NCI-H345 treated with DMSO at 0.1 percent for 48 hours (cell line): ENCODE measurements at regions not wholly inside any gene's neighbourhood (a gene's known extent, or its start where the extent isn't known, plus 50 kb on each side); places are given as distances from the start of the nearest gene placed in this dataset.
"Not testable (repeated sequence)": the region's sequence is repeated elsewhere in the genome, so short reads cannot be mapped to it uniquely, and the experiment has no call there.

Source experiments
- DNase-seq: peaks from one replicate; lab custom pipeline; 2025; ENCODE audit not compliant: unreplicated experiment; lab: John Stamatoyannopoulos, UW

DNA sequence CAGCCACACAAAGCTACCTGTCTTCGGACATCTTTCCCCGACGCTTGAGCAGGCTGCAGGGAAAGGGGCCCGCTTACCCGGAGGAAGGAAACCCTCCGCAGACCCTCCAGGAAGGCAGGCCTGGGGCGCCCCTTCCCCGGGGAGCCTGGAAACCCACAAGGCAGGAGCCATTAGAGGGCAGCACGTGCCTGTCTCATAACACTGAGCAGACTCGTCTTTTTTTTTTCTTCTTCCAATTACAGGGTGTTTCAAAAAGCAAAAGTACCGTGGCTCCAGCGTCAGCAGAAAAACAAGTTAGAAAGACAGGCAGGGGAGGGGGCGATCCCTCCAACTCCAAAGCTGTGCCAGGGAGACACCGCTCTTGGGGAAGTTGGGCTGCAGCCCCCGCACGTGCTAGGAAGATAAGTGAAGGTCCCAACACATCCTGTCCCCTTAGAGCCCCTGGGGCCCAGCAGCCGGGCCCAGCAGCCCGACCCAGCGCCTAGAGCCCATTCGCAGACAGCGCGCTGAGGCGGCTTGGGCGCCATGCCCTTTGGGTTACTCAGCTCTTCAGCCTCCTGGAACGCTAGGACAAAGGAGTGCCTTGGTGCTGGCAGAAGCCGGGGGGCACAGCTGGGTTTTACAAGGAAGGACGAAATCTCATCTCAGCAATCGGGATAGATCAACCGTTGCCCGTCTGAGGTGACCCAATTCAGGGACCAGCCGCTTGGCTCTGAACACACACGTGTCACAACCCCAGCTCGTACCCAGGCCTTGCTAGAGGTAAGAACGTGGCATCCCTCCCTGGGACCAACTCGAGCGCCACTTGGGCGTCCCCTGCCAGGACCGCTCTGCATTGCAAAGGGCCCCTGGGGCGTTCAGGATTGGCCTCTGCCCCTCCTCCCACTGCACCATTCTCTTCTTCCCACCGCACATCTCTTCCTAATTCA is 136.3 kb downstream of the LY86 start:
- no peak for DNase-seq

DNA sequence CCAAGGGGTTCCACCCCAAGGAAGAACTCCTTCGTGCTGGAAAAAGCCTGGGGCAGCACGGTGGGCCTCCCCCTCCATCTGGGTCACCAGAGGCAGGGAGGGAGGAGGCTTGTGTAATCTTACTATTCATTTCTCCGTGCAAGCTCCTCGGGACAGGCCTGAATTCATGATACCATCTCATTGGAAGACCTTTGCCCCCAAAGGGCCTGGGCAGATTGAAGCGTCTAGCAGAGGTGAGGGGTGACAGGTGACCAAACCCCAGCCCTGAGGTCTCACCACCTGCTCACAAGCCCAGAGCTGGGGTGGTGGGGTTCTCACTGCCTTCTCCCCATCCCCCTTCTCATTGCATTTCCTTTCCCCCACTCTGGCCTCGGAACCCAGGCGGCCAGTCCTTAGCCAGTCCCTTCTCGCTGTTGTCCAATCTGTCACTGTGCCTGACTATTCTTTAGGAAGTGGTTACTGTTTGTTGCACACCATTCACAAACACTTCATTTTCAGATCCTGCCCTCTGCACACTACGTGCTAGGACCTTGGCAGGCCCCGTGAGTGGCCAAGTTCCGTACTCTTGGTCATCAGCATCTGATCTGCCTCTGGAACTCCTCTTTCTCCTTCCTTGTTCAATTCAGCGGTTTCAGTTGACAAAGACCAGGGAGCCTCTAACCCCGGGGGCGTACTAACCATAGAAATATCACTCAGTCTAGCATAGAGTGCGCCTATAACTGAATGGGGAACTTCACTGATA is 137.1 kb downstream of the LY86 start:
- no peak for DNase-seq

DNA sequence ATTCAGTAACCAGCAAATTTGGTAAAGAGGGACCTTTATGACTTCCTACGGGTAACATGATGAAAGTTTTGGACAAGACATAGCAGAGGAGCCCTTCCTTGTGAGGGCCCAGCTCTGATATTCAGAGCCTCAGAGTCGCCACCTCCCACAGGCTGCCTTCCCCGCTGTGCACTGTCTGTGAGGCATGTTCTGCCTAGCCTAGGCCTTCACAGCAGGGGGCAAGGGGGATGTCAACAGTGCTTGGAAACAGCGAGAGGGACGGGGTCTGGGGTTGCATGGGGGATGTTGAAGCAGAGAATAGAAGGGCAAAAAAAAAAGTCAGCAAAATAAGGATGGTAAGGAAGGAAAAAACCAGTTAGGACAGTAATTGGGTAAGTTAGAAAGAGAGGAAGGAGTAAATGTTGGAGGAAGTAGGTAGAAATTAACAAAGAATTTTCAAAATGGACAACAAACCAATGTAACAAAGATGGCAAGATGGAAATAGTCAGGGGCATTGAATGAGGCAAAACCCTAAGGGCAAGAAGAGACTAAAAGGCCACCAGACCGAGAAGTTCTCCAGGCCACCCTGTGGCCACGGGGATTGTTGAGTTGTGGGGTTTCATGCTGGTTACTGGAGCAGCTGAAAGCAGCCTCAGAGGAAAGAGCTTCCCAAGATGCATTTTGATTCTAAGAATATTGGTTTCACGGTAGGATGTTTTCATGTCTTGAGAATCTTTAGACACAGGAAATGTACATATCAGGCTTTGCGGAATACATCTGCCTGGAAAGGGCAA is 139.8 kb downstream of the LY86 start:
- no peak for DNase-seq

DNA sequence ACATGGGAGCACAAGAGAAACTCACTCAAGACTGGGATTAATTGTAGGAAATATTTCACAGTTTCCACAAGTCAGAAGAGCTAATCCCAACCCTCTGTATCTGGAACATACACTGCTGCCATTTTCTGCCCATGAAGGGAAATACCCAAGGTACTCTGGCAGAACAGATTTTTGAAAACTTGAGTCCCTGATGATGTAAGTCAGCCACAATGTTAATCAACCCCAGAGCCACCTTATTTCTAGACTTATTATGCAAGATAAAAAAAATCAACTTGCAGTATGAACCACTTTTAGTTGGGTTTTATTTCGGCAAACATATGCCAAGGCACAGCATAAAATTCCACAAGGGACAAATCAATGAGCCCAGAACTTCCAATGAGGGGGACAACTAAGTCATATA is 141.5 kb downstream of the LY86 start:
- no peak for DNase-seq

DNA sequence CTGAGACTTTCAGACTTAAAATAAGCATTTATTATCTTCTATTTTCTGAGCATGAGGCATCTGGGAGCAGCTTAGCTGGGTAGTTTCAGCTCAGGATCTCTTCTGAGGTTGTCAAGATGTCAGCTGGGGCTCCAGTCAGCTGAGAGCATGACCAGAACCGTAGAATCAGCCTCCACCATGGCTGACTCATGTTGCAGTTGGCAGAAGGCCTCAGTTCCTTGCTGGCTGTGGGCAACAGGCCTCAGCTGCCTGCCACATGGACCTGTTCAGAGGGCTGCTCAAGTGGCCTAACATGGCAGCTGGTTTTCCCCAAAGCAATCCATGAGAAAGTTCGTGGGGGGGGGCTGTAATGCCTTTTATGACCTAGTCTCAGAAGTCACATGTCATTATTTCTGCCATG is 142.3 kb downstream of the LY86 start:
- DNase-seq: no peak

DNA sequence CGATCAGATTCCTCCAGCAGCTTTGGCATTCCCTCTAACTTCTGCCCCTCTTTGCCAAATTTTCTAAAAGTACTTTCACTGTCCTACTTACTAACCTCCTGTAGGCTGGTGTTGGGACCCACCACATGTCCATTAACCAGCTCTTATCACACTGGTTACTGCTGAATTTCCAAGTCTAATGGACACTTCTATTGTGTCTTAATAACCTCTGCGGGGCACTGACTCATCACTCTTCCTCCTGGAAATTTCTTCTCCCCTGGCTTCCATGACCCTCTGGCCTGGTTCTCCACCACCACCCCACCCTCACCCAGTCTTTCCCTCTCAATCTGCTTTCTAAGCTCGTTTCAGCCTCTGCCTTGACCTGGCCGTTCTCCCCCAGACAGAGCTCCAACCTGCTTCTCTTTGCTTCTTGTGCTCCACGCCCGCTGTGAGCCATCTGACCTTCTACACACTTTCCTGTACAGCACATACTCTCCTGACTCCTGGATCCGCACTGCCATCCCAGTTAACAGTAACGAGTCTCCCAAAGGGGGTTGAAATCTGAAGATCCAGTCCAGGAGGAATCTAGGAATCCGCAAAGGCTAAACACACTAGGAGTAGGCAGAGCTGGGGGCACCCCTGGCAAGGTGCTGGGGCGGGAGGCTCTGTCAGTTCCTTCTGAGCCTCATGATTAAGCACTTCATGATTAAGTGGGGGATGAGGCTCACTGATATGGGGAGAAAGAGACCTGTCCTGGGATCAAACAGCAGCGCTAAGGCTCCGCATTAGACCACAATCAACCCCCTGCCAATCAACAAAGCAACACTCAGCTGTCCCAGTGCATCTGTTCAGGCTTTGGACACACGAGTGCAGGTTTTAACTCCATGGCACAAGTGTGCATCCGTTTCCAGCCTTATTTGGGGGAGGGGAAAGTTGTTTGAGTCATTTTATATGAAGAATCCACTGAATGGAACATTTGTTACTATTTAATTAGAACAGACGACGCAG is 146.3 kb downstream of the LY86 start:
- no peak for DNase-seq

DNA sequence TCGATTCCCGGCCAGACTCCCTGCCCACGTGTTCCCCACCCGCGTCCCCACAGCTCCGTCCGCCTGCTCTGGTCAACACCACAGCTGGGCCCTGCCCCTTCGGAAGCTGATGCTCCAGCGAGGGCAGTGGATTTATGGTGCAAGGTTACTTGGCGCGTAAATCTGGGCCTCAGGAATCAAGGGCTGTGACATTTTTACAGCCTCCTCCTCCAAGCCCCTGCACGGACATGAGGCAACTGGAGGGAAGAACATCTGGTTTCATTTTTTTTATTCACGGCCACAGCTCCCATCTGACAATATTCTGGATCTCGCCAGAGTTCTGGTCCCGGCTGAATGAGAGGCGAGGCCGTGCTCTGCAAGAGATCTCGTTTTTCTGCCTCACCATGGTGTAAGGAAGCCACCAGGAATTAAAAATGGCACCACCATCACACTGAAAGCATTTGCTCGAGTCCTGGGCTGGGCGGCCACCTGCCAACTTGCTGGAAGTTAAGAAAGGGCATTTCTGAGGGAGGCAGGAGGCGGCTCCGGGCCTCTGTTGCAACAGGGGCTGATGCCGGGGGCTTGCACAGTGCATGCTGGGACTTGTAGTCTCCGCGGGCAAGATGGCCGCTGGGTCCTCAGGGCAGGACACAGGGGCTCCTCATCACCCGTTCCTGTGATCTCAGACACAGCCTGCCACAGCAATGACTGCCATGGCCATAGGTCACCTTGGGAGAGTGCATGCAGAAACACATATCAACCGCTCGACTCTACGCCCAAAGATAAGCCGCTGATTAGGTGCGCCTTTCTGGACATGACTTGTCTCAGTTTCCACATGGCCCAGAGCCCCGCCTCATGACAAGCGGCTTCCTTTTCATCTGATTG is 148.5 kb downstream of the LY86 start:
- DNase-seq: no peak

DNA sequence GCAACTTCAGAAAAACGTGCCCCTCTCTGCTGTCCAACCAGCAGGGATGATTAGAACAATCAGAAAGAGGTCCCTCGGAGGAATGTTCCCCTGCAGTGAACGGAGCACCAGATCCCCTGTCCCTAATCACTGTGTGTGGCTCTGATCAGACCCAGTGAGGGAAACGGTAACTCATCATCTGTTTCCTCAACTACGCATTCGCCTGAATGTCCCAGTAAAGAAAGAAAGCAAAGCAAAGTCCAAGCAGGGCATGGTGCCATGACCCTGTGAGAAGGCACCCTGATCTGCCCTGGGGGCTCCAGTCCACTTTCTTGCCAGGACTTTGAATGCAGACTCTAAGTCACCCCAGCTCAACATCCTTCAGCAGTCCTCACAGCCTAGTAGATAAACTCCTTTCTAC is 149.2 kb downstream of the LY86 start:
- no peak for DNase-seq

DNA sequence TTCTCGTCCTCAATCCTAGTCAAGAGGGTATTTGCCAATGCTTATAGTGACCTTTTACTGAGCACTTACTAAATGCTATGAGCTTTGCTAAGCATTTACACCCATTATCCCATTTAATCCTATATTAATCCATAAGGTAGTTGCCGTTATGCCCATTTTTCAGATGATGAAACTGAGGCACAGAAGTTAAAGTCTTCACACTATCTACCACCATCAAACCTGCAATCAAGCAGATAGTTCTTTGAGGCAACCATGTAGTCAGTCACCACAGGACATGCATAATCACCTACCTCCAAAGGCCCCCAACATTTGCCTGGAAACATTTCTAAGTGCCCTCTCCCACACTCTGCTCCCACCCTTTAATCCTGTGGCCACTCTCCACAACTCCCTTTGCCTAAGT is 149.6 kb downstream of the LY86 start:
- no peak for DNase-seq

DNA sequence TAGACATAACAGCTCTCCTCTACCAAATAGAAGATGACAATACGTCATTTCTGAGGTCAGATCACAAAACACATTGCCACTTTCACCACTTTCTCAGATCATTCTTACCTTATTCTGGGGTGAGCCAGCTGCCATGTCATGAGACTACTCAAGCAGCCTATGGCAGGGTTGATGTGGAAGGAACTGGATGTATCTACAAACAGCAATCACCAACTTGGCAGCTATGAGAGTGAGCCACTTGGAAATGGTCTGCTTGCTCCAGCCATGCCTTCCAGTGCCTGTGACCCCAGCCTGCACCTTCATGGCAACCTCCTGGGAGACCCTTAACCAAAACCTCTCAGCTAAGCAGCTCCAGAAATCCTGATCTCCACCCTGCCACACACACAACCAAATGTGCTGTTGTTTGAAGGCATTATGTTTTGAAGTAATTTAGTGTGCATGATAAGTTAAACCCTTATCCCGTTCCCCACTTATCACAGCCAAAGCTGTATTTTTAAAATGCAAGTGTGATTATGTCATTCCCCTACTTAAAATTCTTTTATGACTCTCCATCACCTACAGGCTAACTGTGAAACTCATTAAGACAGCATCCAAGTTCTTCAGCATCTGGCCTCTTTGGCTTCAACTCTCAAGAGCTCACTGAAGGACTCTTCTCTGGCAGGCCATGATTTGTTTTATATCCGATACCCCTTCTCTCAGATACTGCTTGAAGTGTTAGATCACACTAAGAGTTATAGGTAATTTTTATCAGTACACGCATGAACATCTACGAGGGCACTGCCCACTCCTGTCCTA is 150.6 kb downstream of the LY86 start:
- no peak for DNase-seq

DNA sequence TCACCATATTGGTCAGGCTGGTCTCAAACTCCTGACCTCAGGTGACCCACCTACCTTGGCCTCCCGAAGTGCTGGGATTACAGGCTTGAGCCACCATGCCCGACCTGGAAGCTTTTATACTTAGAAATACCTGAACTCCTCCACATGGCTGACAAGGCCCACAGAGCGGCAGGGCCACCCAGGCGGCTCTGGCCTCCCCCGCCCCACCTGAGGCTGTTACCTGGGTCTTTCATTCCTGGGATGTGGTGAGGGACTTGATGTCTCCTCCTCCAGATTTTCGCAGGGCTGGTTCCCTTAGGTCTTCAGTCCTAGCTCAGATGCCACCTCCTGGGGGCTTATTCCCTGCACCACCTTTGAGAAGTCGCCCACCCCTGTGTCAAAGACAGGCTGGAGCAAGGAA is 152.1 kb downstream of the LY86 start:
- DNase-seq: no peak

DNA sequence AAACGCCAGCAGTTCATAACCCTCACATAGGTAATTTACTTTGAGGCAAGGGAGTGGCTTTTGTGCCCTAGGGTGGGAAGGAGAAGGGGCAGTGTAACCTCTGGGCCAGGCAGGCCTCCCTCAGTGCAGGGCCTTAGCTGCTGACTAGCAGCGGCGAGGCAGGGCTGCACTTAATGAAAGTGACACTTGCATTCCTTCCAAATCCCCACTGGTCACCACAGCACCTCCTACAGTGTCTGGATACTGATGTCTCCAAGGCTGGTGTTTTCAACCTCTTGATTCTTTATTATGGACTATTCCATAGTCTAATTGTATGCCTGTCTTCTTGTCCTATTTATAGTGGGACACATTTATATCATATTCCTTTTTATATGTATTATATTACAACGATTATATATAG is 152.7 kb downstream of the LY86 start:
- no peak for DNase-seq

DNA sequence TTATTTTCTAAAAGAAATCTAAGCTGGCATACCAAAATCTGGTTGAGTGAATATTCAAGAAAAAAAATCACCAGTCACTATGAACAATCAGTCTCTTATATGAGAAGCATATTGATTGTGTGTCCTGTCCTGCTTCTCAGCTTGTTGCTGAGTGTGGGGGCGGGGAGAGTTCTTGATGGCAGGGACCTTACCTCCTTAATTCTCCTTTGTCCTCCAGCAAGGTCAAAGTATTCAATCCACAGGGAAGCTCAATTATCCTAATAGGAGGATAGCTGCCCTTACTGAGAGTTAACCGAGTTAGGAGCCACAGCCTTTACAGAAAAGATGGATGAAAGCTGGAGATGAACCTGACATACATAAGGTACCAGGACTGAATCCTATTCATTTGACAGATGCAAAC is 154.0 kb downstream of the LY86 start:
- DNase-seq: no peak

DNA sequence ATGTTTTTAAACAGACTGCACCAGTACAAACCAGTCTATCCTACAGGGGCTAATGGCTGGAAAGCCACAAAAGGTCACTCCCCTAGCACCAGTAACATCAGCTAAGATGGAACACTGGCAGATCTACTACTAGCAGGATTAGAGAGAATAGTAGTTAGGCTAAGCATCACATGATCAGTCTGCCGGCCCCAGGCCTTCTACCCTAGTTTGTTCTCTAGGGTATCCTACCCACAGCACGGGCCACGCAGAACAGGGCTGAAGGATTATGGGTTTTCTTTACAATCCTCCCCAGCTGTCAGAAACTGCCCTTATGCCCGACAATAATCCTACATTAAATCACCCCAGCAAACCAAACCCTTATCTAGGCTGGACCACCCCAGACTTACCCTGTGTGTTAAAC is 156.0 kb downstream of the LY86 start:
- no peak for DNase-seq

DNA sequence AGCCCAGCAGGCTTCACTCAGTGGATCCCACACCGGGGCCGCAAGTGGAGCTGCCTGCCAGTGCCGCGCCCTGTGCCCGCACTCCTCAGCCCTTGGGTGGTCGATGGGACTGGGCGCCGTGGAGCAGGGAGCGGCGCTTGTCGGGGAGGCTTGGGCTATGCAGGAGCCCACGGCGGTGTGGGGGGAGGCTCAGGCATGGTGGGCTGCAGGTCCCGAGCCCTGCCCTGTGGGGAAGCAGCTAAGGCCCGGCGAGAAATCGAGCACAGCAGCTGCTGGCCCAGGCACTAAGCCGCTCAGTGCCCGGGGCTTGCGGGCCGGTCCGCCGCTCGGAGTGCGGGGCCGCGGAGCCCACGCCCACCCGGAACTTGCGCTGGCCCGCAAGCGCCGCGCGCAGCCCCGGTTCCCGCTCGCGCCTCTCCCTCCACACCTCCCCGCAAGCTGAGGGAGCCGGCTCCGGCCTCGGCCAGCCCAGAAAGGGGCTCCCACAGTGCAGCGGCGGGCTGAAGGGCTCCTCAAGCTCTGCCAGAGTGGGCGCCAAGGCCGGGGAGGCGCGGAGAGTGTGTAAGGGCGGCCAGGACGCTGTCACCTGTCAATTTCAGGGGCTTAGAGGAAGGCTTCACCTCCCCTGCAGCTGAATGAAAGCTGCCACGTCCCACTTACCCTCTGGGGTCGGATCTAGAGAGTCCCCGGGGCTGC is 157.3 kb downstream of the LY86 start:
- DNase-seq: not testable (repeated sequence)

DNA sequence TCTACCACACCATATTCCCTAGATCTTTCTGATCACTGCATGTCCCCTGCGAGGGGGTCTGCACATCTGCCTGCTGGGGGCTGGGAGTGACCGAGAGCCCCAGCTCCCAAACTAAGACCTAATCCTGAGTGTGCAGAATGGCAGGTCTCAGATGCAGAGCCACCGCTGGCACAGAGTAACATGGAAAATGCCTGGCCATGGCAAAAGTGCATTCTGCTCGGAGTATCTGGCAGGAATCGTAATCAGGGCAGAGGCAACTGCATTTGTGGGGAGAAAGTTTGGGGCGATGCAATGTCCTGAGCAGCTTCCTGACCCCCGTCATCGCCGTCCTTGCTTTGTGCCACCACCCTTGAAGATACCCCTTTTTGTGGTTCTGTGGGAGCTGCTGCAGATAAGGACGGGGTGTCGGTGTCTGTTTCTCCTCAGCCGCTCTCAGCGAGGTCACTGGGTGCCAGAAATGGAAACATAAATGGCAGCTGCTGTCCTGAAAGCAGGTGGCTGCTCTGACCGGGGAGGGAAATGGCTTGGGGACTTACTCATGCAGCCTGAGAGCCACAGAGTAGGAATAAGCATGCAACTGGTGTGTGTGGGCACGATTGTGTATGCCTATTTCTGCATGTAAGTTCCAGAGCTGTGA is 157.9 kb downstream of the LY86 start:
- DNase-seq: no peak

DNA sequence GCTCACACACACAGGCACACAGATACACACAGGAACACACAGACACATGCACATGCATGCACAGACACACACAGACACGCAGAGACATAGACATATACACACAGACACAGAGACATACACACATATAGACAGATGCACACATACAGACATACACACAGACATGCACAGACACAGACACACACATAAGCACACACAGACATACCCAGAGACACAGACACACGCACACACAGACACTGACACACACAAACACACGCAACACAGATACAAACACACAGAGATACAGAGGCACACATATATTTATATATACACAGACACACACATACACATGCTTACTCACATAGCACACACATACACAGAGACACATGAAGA is 158.4 kb downstream of the LY86 start:
- no peak for DNase-seq

DNA sequence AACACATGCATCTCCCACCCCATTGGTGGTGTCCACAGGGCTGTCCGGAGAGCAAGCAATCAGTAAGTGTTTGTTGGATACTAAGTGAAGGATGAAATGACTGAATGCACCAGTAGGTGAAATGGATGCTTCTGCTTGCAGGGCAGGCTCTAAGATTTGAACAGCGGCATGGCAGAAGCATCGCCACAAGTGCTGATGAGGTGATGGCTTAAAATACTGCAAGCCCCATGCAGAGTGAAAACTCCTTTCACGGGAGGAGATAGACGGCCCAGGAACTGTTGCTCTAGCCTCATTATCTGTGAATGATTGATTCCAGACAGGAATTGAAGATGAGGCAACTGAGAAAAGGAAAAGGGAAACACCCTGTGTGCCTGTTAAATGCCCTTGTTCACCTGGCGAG is 158.9 kb downstream of the LY86 start:
- DNase-seq: no peak
